Adipose tissue (tissue), 3 donors: ENCODE measurements at regions not wholly inside any gene's neighbourhood (a gene's known extent, or its start where the extent isn't known, plus 50 kb on each side); places are given as distances from the start of the nearest gene placed in this dataset.
"Not testable (repeated sequence)": the region's sequence is repeated elsewhere in the genome, so short reads cannot be mapped to it uniquely, and the experiment has no call there.

Experiments
- H3K27ac ChIP-seq: one replicate; pipeline ENCODE4 v1.5.1; 2013; ENCODE audit warnings: low read depth, low read length
- WGBS, 3 donors: extraction: QIAGEN DNeasy Blood & Tissue Kit; methylation state at CpG; one replicate each; pipeline ENCODE4 v1.1.7; 2013; 5-methylcytosine and 5-hydroxymethylcytosine counted together
- donor health status: healthy with polysubstance abuse.
- donor health status: Bipolar disorder and iron deficiency.
- donor health status: healthy.

GRCh38 chr10:35794703-35795102, 152.6 kb upstream of the FZD8 start:
- 89 to 92% (median 89%) methylated on average over 12 of the region's 12 CpGs for WGBS, 3 donors
- no peak overlapping the region for H3K27ac ChIP-seq

GRCh38 chr10:35792291-35792690, 150.2 kb upstream of the FZD8 start:
- H3K27ac ChIP-seq: no peak overlapping the region
- 74 to 80% (median 80%) methylated on average over 7 of the region's 7 CpGs for WGBS, 3 donors

GRCh38 chr10:35789996-35790395, 147.9 kb upstream of the FZD8 start:
- 76 to 91% (median 85%) methylated on average over 7 of the region's 7 CpGs for WGBS, 3 donors
- H3K27ac ChIP-seq: no peak overlapping the region

GRCh38 chr10:35784751-35785150, 142.7 kb upstream of the FZD8 start:
- 38 to 76% (median 76%) methylated on average over 5 of the region's 5 CpGs for WGBS, 3 donors
- H3K27ac ChIP-seq: no peak overlapping the region

GRCh38 chr10:35783305-35783838, 141.3 kb upstream of the FZD8 start:
- WGBS, 3 donors: 25 to 69% (median 48%) methylated on average over 7 of the region's 7 CpGs
- H3K27ac ChIP-seq: no peak overlapping the region

GRCh38 chr10:35781643-35782035, 139.5 kb upstream of the FZD8 start:
- 45 to 62% (median 55%) methylated on average over 5 of the region's 5 CpGs for WGBS, 3 donors
- no peak overlapping the region for H3K27ac ChIP-seq

GRCh38 chr10:35780970-35781642, 139.0 kb upstream of the FZD8 start:
- 85 to 90% (median 88%) methylated on average over 2 of the region's 2 CpGs for WGBS, 3 donors
- no peak overlapping the region for H3K27ac ChIP-seq

- WGBS, 3 donors: 29 to 64% (median 38%) methylated on average over 6 of the region's 6 CpGs
- H3K27ac ChIP-seq: no peak overlapping the region
Observed at GRCh38 chr10:35778306-35778705, 136.2 kb upstream of the FZD8 start.

GRCh38 chr10:35776557-35776956, 134.5 kb upstream of the FZD8 start:
- not testable (repeated sequence) for H3K27ac ChIP-seq

GRCh38 chr10:35774109-35774508, 132.0 kb upstream of the FZD8 start:
- WGBS, 3 donors: 76 to 90% (median 80%) methylated on average over 3 of the region's 3 CpGs

GRCh38 chr10:35770817-35771355, 128.8 kb upstream of the FZD8 start:
- no peak overlapping the region for H3K27ac ChIP-seq
- WGBS, 3 donors: 28 to 83% (median 79%) methylated on average over 4 of the region's 4 CpGs

More at GRCh38 chr10:35774109-35774508, 132.0 kb upstream of the FZD8 start:
- H3K27ac ChIP-seq: no peak overlapping the region

GRCh38 chr10:35769795-35770194, 127.7 kb upstream of the FZD8 start:
- no peak overlapping the region for H3K27ac ChIP-seq

- H3K27ac ChIP-seq: no peak overlapping the region
- 68 to 85% (median 71%) methylated on average over 6 of the region's 6 CpGs for WGBS, 3 donors
Observed at GRCh38 chr10:35768731-35769130, 126.6 kb upstream of the FZD8 start.

GRCh38 chr10:35768011-35768410, 125.9 kb upstream of the FZD8 start:
- H3K27ac ChIP-seq: no peak overlapping the region
- 76 to 92% (median 89%) methylated on average over 5 of the region's 5 CpGs for WGBS, 3 donors

- 92 to 98% (median 94%) methylated on average over 4 of the region's 4 CpGs for WGBS, 3 donors
- no peak overlapping the region for H3K27ac ChIP-seq
Observed at GRCh38 chr10:35765996-35766395, 123.9 kb upstream of the FZD8 start.

- no peak overlapping the region for H3K27ac ChIP-seq
- WGBS, 3 donors: 12 to 24% (median 24%) methylated on average over 24 of the region's 24 CpGs
Observed at GRCh38 chr10:35765066-35765527, 123.0 kb upstream of the FZD8 start.

GRCh38 chr10:35762311-35763030, 120.4 kb upstream of the FZD8 start:
- H3K27ac ChIP-seq: no peak overlapping the region
- 70 to 83% (median 71%) methylated on average over 6 of the region's 6 CpGs for WGBS, 3 donors

GRCh38 chr10:35758076-35758475, 116.0 kb upstream of the FZD8 start:
- no peak overlapping the region for H3K27ac ChIP-seq
- WGBS, 3 donors: 63 to 73% (median 69%) methylated on average over 9 of the region's 9 CpGs

- 86 to 95% (median 87%) methylated on average over 5 of the region's 5 CpGs for WGBS, 3 donors
- no peak overlapping the region for H3K27ac ChIP-seq
Observed at GRCh38 chr10:35754519-35754918, 112.4 kb upstream of the FZD8 start.
